Ovary (tissue), 7 donors: ENCODE measurements at regions not wholly inside any gene's neighbourhood (a gene's known extent, or its start where the extent isn't known, plus 50 kb on each side); places are given as distances from the start of the nearest gene placed in this dataset.

Source experiments
- DNase-seq, 5 donors: peaks; one replicate each; pipeline ENCODE4 v3.0.0-alpha.2; 2019 to 2020
- H3K27ac ChIP-seq, 2 donors: fragments of 200-600 bp; one replicate each; pipeline versions ENCODE4 v1.5.1 to v1.8.0; 2019 to 2022
- H3K27me3 ChIP-seq: fragments of 200-600 bp; one replicate; pipeline ENCODE4 v1.8.0; 2022
- H3K36me3 ChIP-seq: fragments of 200-600 bp; sonication (generic); one replicate; pipeline ENCODE4 v1.5.1; 2019
- H3K4me1 ChIP-seq: one replicate; pipeline ENCODE4 v1.8.1; 2013; ENCODE audit warnings: mild to moderate bottlenecking, moderate library complexity; ENCODE audit not compliant: insufficient read depth
- H3K4me3 ChIP-seq: fragments of 200-600 bp; sonication (generic); one replicate; pipeline ENCODE4 v1.5.1; 2017
- H3K9me3 ChIP-seq, 2 donors: fragments of 200-600 bp in 1 of 2; sonication (generic) in 1 of 2; one replicate each; pipeline versions ENCODE4 v1.5.1 to v1.8.1; 2013 to 2019; ENCODE audit warnings: mild to moderate bottlenecking in 1 of 2, moderate library complexity in 1 of 2
- EP300 ChIP-seq: sonication (generic); formaldehyde crosslinking; IDR thresholded peaks from one replicate; pipeline ENCODE4 v1.6.1; 2017; ENCODE audit warnings: antibody characterized with exemption
- POLR2A ChIP-seq: fragments of 450-650 bp; IDR thresholded peaks from one replicate; pipeline ENCODE4 v1.6.1; 2017; ENCODE audit warnings: antibody characterized with exemption, mild to moderate bottlenecking, moderate library complexity
- WGBS, 3 donors: extraction: QIAGEN DNeasy Blood & Tissue Kit in 1 of 3; methylation state at CpG; one replicate each; pipeline versions ENCODE4 v1.1.5 to v1.1.7; 2013 to 2017; 5-methylcytosine and 5-hydroxymethylcytosine counted together
- intact Hi-C, 4 donors: fragments of 100-400 bp; cut with DNase I; formaldehyde crosslinking; loops; one replicate each; pipeline versions ENCODE4 v1.11.0 to v1.15.1; 2022 to 2023
- TF ChIP-seq, protein P1 (sequence below), 3 donors: fragments of 450-650 bp in 2 of 3; fragments of 200-600 bp in 1 of 3; IDR thresholded peaks; one replicate each; pipeline versions ENCODE4 v1.5.1 to v1.8.0; 2016 to 2022; ENCODE audit warnings: antibody characterized with exemption in 3 of 3, mild to moderate bottlenecking in 1 of 3
- donor health status: DM: no; HTN: no; CAD: no; lungs with moderate emphysema.
- donor health status: DM: no; HTN: no; CAD: no.
- donor health status: Bipolar disorder and iron deficiency.
- donor health status: DM: no; HTN: no; CAD: no.
- donor health status: DM: yes; HTN: yes; CAD: no.

- no peaks in the 10 kb centered on the region for H3K4me1 ChIP-seq
- intact Hi-C loops: no loop called here
- no peaks in the 10 kb centered on the region for H3K27me3 ChIP-seq
- DNase-seq: no peak
- no peaks in the 10 kb centered on the region for H3K9me3 ChIP-seq
- no peaks in the 10 kb centered on the region for H3K36me3 ChIP-seq
- H3K27ac ChIP-seq: no peak overlapping the region
- TF ChIP-seq, protein P1, sequence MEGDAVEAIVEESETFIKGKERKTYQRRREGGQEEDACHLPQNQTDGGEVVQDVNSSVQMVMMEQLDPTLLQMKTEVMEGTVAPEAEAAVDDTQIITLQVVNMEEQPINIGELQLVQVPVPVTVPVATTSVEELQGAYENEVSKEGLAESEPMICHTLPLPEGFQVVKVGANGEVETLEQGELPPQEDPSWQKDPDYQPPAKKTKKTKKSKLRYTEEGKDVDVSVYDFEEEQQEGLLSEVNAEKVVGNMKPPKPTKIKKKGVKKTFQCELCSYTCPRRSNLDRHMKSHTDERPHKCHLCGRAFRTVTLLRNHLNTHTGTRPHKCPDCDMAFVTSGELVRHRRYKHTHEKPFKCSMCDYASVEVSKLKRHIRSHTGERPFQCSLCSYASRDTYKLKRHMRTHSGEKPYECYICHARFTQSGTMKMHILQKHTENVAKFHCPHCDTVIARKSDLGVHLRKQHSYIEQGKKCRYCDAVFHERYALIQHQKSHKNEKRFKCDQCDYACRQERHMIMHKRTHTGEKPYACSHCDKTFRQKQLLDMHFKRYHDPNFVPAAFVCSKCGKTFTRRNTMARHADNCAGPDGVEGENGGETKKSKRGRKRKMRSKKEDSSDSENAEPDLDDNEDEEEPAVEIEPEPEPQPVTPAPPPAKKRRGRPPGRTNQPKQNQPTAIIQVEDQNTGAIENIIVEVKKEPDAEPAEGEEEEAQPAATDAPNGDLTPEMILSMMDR (IDR thresholded peaks at IDR 0.05): no peak
- no peak for TF ChIP-seq EP300
- TF ChIP-seq POLR2A: no peak
- no peak overlapping the region for H3K4me3 ChIP-seq
Observed at GRCh38 chr17:45696442-45696841, 87.7 kb upstream of the CRHR1 start.

DNA sequence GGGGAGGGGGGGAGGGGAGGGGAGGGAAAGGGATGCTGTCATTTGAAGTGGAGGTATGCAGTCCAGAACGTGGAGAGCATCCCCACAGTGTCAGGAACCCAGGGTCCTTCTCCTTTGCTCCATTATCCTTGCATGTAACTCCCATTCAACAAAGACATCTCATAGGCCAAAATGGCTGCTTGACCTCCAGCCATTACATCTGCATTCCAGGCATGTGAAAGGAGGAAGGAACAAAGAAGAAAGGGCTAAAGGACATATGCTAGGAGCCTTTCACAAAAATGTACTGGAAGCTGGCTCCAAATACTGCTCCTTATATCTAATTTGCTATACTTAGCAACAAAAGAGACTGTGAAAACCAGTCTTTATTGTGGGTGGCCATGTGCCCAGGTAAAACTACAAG is 87.0 kb upstream of the CRHR1 start:
- Histone ChIP-seq H3K9me3 (no peaks in the 10 kb centered on the region), H3K4me3 (no peak overlapping the region), H3K27ac (no peak overlapping the region), H3K4me1 (no peaks in the 10 kb centered on the region), H3K27me3 (no peaks in the 10 kb centered on the region), H3K36me3 (no peaks in the 10 kb centered on the region)
- TF ChIP-seq POLR2A: no peak
- TF ChIP-seq, protein P1 (IDR thresholded peaks at IDR 0.05): no peak
- no peak for TF ChIP-seq EP300
- no peak for DNase-seq
- intact Hi-C loops: no loop called here
- 0 to 14% (median 0%) methylated on average over 1 of the region's 1 CpG for WGBS, 3 donors

- Histone ChIP-seq H3K9me3 (no peaks in the 10 kb centered on the region), H3K27ac (no peak overlapping the region), H3K4me3 (no peak overlapping the region), H3K4me1 (no peaks in the 10 kb centered on the region), H3K36me3 (no peaks in the 10 kb centered on the region), H3K27me3 (no peaks in the 10 kb centered on the region)
- TF ChIP-seq, protein P1 (IDR thresholded peaks at IDR 0.05): no peak
- TF ChIP-seq EP300 (no peak), POLR2A (no peak)
- WGBS, 3 donors: 46 to 62% (median 54%) methylated on average over 7 of the region's 7 CpGs
- DNase-seq: no peak
- intact Hi-C loops: no loop called here
Observed at GRCh38 chr17:45700171-45701090, 83.7 kb upstream of the CRHR1 start.

GRCh38 chr17:45702666-45703266 is 81.4 kb upstream of the CRHR1 start:
- no peak for TF ChIP-seq POLR2A
- H3K27ac ChIP-seq: no peak overlapping the region
- H3K4me1 ChIP-seq: no peaks in the 10 kb centered on the region
- no peak overlapping the region for H3K4me3 ChIP-seq
- DNase-seq: no peak
- no peaks in the 10 kb centered on the region for H3K27me3 ChIP-seq
- intact Hi-C loops: no loop called here
- H3K36me3 ChIP-seq: no peaks in the 10 kb centered on the region
- WGBS, 3 donors: 4 to 16% (median 8%) methylated on average over 1 of the region's 1 CpG
- H3K9me3 ChIP-seq: no peaks in the 10 kb centered on the region

DNA sequence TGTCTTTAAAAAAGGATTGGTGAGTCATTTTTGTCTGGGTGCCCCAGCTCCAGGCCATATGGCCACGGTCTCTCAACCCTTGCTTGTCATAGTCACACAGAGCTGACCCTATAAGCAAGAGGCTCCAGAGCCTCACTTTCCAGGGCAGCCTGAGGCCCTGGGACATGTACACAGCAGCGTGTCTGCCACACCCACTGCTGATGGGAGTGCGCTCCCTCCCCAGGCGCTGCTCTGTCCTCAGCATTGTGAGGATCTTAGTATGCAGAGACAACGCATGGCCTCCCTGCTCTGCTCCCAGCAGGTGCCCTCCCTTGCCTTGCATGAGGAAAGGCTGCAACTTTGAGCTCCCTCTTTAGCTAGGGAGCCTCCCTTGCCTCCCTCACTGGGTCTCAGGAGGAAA is 80.8 kb upstream of the CRHR1 start:
- Histone ChIP-seq H3K27me3 (no peaks in the 10 kb centered on the region), H3K4me3 (no peak overlapping the region)

More for the DNA sequence above, 80.8 kb upstream of the CRHR1 start:
- TF ChIP-seq POLR2A: no peak
- TF ChIP-seq EP300: no peak
- DNase-seq: no peak
- H3K9me3 ChIP-seq: no peaks in the 10 kb centered on the region
- H3K36me3 ChIP-seq: no peaks in the 10 kb centered on the region
- H3K27ac ChIP-seq: no peak overlapping the region
- intact Hi-C loops: no loop called here
- no peaks in the 10 kb centered on the region for H3K4me1 ChIP-seq
- WGBS, 3 donors: 44 to 53% (median 49%) methylated on average over 5 of the region's 5 CpGs
